ENCODE measurements at regions not wholly inside any gene's neighbourhood (a gene's known extent, or its start where the extent isn't known, plus 50 kb on each side); places are given as distances from the start of the nearest gene placed in this dataset.

DNA sequence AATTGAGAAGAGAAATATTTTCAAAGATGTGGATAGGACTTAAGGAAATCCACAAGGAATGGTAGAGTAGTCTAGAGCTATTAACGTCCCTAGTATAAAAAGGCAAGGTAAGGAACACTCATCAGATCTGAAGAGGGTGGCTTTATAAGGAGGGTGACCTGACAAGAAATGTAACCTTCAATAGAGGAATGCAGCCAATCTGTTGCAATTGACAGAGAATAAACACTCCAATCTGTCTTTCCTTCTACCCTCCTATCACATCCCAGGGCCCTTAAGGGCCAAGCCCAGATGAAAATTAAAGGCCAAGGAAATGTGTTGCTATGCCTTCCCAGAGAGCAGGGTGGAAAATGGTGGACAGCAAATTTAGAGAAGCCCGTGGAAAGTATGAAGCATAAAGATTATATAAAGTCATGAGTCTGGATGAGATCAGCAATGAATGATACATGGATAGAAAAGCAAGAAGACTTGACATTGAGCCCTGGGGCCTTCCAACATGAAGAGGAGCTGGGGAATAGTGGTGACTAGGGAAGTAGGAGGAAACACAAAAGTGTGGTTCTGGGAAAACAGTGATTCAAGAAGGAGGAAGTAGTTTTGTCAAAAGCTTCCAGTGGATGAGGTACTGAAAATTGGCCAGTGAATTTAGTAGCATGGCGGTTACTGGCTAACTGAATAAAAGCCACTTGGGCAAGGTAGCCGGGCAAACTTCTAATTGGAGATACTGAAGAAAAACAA, 270.6 kb upstream of the TANK start:
- DNase-seq: no peak

DNA sequence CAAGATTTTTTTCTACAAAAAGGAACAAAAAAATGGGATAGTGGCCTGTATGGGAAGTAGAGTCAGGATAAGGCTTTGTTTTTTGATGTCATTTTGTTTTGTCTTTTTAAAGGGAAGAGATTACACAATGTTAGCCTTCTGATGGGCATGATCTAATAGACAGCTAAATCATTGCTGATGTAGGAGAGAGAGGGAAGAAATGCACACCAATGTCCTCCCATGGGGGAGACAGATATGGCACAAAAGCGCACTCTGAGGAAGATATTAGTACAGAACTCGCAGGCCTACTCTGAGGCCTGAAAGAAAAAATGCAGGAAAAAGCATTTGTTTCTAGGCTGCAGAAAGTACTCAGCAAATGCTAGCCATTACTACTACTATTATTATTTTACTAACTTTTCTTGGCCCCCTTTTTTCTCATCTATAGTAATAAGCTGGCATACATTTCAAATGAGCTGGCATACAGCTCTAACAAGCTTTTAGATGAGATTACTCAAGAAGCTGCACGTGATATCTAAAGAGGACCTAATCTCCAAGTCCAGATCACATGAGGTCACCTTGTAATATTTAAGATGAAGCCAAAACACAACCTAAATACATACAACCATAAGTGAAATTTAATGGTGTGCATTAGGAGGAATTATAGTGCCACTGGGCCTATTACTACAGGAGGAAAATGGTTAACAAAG, 269.4 kb upstream of the TANK start:
- DNase-seq: no peak

DNA sequence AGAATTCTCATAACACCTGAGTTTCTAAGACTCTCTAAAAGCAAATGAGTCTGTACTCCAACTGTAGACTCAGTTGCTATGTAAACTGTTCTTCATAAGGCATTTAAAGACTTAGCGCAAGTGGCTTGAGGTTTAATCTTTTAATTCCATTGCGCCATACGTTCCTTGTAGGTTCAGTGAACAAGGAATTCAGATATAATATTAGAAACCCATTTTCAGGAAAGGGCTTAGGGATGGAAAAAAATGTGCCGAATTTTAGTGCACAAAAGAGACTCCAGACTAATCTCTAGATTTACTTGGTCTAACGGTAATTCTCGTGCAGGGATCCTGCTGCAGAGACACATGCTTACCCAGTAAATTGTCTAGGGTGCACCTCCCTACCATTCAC, 268.9 kb upstream of the TANK start:
- DNase-seq: no peak

DNA sequence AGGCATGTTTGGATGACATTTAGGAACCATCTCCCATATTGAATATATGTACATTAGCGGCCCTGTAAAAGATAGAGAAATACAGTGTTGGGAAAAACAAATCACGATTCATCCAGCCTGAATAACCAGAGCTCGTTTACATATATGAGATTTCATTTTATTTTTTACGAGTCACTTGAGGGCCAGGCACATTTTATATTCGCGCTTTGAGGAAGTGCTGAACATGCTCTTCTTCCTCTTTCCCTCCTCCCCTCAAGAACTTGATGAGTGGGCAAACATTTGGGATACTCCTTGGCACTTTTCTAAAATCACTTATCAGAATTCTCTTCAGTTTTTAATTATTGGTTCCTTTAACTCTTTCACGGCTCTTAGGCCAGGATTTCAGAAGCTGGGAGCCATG, 268.0 kb upstream of the TANK start:
- peak; percentile 6 for DNase-seq

GRCh38 chr2:160893581-160893980, 266.6 kb upstream of the TANK start:
- no peak for DNase-seq

- no peak for DNase-seq
Measured at GRCh38 chr2:160898581-160899307, 261.5 kb upstream of the TANK start.

DNA sequence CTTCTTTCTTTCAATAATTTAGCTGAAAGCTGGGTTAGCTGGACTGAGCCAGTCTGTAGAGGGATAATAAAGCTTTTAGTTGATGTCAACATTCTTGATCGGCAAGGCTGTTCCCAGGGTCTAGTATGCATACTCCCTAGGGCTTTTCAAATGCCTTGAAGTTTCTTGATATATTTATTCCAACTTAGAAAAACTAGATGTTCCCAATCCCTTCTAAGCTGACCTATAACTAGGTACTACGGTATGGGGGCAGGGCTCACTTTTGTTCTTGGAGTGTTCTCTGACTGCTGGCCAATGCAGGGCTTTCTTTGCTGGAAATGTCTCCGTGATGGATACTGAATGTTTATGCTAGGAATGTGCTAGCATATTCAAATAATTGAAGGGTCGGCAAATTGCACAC, 258.6 kb upstream of the TANK start:
- DNase-seq: no peak

DNA sequence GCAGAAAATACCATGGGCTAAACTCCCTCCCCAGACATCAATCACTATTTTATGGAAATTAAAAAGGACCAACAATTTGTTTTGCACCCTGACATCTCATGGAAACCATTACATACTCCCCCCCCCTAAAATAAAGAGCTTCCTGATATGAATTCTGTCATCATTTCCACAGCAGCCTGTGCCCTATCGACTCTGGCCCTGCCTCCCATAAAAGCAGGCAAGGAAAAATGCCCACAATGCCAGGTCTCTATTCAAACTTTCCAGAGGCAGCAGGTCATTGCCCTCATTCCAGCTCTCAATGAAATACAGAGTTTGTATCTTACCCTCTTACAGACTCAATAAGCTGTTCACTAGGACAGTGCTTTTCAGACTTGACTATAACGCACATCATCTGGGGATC, 254.4 kb upstream of the TANK start:
- no peak for DNase-seq

GRCh38 chr2:160906878-160907277, 253.3 kb upstream of the TANK start:
- no peak for DNase-seq

- DNase-seq: no peak
Measured at GRCh38 chr2:160907738-160908137, 252.5 kb upstream of the TANK start.

DNA sequence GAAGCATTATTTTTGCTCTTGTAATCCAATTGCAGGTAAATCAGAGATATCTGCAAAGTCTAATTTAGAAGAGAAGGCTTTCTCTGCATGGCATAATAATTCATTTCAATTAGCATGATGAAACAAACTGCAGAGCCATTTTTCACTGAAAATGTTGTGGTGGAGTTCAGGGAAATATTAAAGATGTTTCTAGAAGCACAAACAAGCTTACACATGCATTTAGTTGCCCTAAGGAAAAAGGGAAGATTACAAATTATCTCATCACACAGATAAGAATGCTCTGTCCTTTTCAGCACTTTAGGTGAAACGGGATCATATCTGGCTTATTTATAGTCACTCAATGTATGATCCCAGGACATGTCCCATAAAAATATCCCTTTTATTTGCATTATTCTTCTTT, 252.1 kb upstream of the TANK start:
- no peak for DNase-seq

GRCh38 chr2:160909781-160910242, 250.4 kb upstream of the TANK start:
- DNase-seq: no peak

GRCh38 chr2:160910681-160911080, 249.5 kb upstream of the TANK start:
- DNase-seq: no peak

DNA sequence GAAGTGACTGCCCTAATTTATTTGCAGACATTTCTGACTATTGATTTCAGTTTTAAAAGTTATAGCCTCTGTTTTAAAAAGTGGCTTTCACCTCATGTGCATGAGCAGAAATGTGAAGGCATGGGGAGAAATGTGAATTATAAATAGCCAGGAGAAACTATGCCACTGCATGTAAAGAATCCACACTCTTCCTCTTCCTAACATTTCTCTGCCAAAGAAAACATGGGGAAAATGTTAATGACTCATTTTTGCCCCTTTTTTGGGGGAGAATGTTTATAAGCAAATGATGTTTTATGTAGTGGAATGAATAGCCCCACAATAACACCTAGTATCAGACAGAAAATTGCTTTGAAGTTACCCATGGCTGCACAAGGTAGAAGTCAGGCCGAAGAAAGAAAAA, 249.0 kb upstream of the TANK start:
- no peak for DNase-seq

GRCh38 chr2:160912276-160912675, 248.0 kb upstream of the TANK start:
- DNase-seq: no peak

- DNase-seq: no peak
Measured at GRCh38 chr2:160913323-160913722, 246.9 kb upstream of the TANK start.

GRCh38 chr2:160914217-160914616, 246.0 kb upstream of the TANK start:
- DNase-seq: no peak

DNA sequence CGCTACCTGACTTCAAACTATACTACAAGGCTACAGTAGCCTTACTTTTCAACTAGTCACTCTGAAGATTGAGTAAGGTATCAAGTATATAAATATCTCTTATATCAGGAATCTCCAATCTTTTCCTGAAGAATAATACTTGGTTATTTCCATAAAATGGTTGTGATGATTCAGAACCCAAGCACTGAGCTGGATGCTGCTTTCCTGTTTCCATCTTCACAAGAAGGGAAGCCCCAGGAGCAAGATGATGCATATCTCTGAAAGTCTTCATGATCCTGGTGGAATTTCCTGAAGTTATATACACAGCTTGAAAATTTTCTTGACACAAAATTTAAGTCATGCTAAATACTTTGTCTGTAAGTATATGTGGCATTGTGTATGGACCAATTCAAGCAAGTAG, 243.9 kb upstream of the TANK start:
- no peak for DNase-seq

GRCh38 chr2:160917850-160918249, 242.4 kb upstream of the TANK start:
- no peak for DNase-seq

GRCh38 chr2:160918258-160918657, 242.0 kb upstream of the TANK start:
- DNase-seq: no peak

GRCh38 chr2:160918906-160919503, 241.2 kb upstream of the TANK start:
- DNase-seq: no peak

- no peak for DNase-seq
Measured at GRCh38 chr2:160920061-160920460, 240.2 kb upstream of the TANK start.

DNA sequence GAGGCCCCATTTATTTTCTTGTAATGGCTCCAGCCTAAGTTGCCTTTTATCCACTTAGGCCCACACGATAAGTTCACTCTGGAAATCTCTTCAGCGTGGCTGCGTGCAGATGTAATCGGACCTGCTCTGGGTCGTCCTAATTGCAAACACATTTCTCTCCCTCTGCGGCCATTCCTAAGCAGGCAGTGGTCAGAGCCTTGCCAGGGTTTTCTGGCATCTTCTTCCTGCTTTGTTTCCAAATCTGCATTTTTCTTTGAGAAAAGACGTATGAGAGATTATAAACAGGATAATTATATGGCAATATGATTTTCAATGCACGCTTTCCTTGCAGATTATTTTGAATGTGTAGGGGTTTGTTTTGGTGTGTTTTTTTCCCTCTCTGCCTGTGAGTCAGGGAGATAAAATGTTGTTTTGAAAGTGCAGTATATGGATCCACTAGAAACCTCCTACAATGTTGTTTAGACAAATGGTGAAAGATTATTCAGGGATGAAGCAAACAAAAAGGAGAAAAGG, 239.4 kb upstream of the TANK start:
- no peak for DNase-seq

Data from NCI-H526 treated with DMSO at 0.1 percent for 48 hours (cell line).